ENCODE measurements at regions not wholly inside any gene's neighbourhood (a gene's known extent, or its start where the extent isn't known, plus 50 kb on each side); places are given as distances from the start of the nearest gene placed in this dataset.

DNA sequence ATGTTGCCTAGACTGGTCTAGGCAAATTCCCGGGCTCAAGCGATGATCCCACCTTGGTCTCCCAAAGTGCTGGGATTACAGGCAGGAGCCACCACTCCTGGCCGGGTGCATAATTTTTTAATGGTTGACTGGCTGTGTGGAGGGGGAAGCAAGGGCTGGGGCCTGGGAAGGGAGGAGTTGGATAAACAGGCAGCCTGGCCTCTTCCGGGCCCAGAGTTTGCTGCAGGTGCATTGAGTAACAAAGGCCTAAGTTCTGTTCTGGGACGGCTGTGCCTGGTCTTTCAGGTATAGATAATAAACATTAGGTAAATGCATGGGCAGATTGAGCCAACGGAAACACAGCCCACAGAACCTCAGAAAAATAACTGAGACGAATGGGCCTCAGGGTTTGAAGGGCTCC is 191.3 kb upstream of the TBX3 start:
- Mint-ChIP-seq H3K27ac (no peak overlapping the region), H3K4me1 (no peaks in the 10 kb centered on the region), H3K9me3 (peaks cover 0 to 13% (median 1%) of the 10 kb centered on the region in 7 donors), H3K36me3 (no peaks in the 10 kb centered on the region), H3K27me3 (ENCODE audit: low read depth in 3 of 3) (peaks cover 0 to 4% (median 0%) of the 10 kb centered on the region in 3 donors), H3K4me3 (no peak overlapping the region)
- Histone ChIP-seq H3K9me3 (replicated peaks in 1 of 2; ENCODE audit: control insufficient read depth in 1 of 2, insufficient read depth in 1 of 2, low read length in 2 of 2) (no peaks in the 10 kb centered on the region), H3K27ac (ENCODE audit: low read depth in 1 of 2, low read length in 2 of 2) (no peak overlapping the region), H4K20me1 (ENCODE audit: insufficient read depth, low read length) (no peaks in the 10 kb centered on the region), H3K27me3 (ENCODE audit: control insufficient read depth in 2 of 2, insufficient read depth in 2 of 2, low read length in 2 of 2) (no peaks in the 10 kb centered on the region), H3K4me3 (replicated peaks in 1 of 3; ENCODE audit: low read depth in 2 of 3, low read length in 3 of 3) (no peak overlapping the region), H3K36me3 (replicated peaks in 1 of 2; ENCODE audit: control insufficient read depth in 1 of 2, insufficient read depth in 2 of 2, low read length in 2 of 2) (no peaks in the 10 kb centered on the region), H3K9ac (ENCODE audit: insufficient read depth, low read length, poor library complexity, severe bottlenecking) (no peak overlapping the region), H3K79me2 (ENCODE audit: insufficient read depth, low read length) (no peaks in the 10 kb centered on the region), H3K4me2 (replicated peaks; ENCODE audit: extremely low read depth, low read length, poor library complexity, severe bottlenecking) (no peak overlapping the region), H3K4me1 (ENCODE audit: control insufficient read depth in 1 of 2, insufficient read depth in 2 of 2, low read length in 2 of 2) (no peaks in the 10 kb centered on the region), H2AFZ (ENCODE audit: insufficient read depth, low read depth, low read length, poor library complexity, severe bottlenecking) (no peak overlapping the region)
- TF ChIP-seq, protein P1, sequence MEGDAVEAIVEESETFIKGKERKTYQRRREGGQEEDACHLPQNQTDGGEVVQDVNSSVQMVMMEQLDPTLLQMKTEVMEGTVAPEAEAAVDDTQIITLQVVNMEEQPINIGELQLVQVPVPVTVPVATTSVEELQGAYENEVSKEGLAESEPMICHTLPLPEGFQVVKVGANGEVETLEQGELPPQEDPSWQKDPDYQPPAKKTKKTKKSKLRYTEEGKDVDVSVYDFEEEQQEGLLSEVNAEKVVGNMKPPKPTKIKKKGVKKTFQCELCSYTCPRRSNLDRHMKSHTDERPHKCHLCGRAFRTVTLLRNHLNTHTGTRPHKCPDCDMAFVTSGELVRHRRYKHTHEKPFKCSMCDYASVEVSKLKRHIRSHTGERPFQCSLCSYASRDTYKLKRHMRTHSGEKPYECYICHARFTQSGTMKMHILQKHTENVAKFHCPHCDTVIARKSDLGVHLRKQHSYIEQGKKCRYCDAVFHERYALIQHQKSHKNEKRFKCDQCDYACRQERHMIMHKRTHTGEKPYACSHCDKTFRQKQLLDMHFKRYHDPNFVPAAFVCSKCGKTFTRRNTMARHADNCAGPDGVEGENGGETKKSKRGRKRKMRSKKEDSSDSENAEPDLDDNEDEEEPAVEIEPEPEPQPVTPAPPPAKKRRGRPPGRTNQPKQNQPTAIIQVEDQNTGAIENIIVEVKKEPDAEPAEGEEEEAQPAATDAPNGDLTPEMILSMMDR (IDR thresholded peaks at IDR 0.05): no peak
- intact Hi-C loops (cut with micrococcal nuclease): no loop called here
- no peak for DNase-seq
- WGBS (ENCODE audit: insufficient coverage): 80% methylated on average over 1 of the region's 7 CpGs

GRCh38 chr12:114873656-114874055 is 189.7 kb upstream of the TBX3 start:
- no peak for DNase-seq
- 100% methylated on average over 1 of the region's 10 CpGs for WGBS (ENCODE audit: insufficient coverage)

More at GRCh38 chr12:114873656-114874055, 189.7 kb upstream of the TBX3 start:
- no peaks in the 10 kb centered on the region for H3K9me3 ChIP-seq (replicated peaks in 1 of 2; ENCODE audit: control insufficient read depth in 1 of 2, insufficient read depth in 1 of 2, low read length in 2 of 2)
- no peak overlapping the region for H3K9ac ChIP-seq (ENCODE audit: insufficient read depth, low read length, poor library complexity, severe bottlenecking)
- no peak overlapping the region for H3K4me3 Mint-ChIP-seq
- H3K4me2 ChIP-seq (replicated peaks; ENCODE audit: extremely low read depth, low read length, poor library complexity, severe bottlenecking): no peak overlapping the region
- intact Hi-C loops (cut with micrococcal nuclease): no loop called here
- H2AFZ ChIP-seq (ENCODE audit: insufficient read depth, low read depth, low read length, poor library complexity, severe bottlenecking): no peak overlapping the region
- peaks cover 0 to 13% (median 1%) of the 10 kb centered on the region in 7 donors for H3K9me3 Mint-ChIP-seq
- H3K27me3 Mint-ChIP-seq (ENCODE audit: low read depth in 3 of 3): peaks cover 0 to 4% (median 0%) of the 10 kb centered on the region in 3 donors
- TF ChIP-seq, protein P1 (IDR thresholded peaks at IDR 0.05): no peak
- H3K4me1 ChIP-seq (ENCODE audit: control insufficient read depth in 1 of 2, insufficient read depth in 2 of 2, low read length in 2 of 2): no peaks in the 10 kb centered on the region
- no peaks in the 10 kb centered on the region for H3K79me2 ChIP-seq (ENCODE audit: insufficient read depth, low read length)
- no peak overlapping the region for H3K4me3 ChIP-seq (replicated peaks in 1 of 3; ENCODE audit: low read depth in 2 of 3, low read length in 3 of 3)
- no peaks in the 10 kb centered on the region for H3K27me3 ChIP-seq (ENCODE audit: control insufficient read depth in 2 of 2, insufficient read depth in 2 of 2, low read length in 2 of 2)
- H3K27ac ChIP-seq (ENCODE audit: low read depth in 1 of 2, low read length in 2 of 2): no peak overlapping the region
- no peaks in the 10 kb centered on the region for H4K20me1 ChIP-seq (ENCODE audit: insufficient read depth, low read length)
- H3K4me1 Mint-ChIP-seq: no peaks in the 10 kb centered on the region
- no peak overlapping the region for H3K27ac Mint-ChIP-seq
- no peaks in the 10 kb centered on the region for H3K36me3 Mint-ChIP-seq
- no peaks in the 10 kb centered on the region for H3K36me3 ChIP-seq (replicated peaks in 1 of 2; ENCODE audit: control insufficient read depth in 1 of 2, insufficient read depth in 2 of 2, low read length in 2 of 2)
